NCI-H69 (cell line): ENCODE measurements at regions not wholly inside any gene's neighbourhood (a gene's known extent, or its start where the extent isn't known, plus 50 kb on each side); places are given as distances from the start of the nearest gene placed in this dataset.
A peak's percentile ranks its signal among the peaks of the same experiment; 100 is the strongest.
"Not testable (repeated sequence)": the region's sequence is repeated elsewhere in the genome, so short reads cannot be mapped to it uniquely, and the experiment has no call there.

ENCODE experiments used
- DNase-seq: peaks from one replicate; lab custom pipeline; 2025; lab: John Stamatoyannopoulos, UW

- DNase-seq = not testable (repeated sequence)
Observed at GRCh38 chr3:32042867-32043266, 61.3 kb downstream of the ZNF860 start.

- peak; percentile 91 for DNase-seq
Observed at GRCh38 chr3:32045091-32045915, 61.1 kb upstream of the GPD1L start.

- DNase-seq = no peak
Observed at GRCh38 chr3:32046102-32046501, 60.3 kb upstream of the GPD1L start.

GRCh38 chr3:32048487-32049182 lies 57.8 kb upstream of the GPD1L start:
- DNase-seq = no peak

GRCh38 chr3:32049916-32050315 lies 56.5 kb upstream of the GPD1L start:
- DNase-seq = no peak

- not testable (repeated sequence) for DNase-seq
Observed at GRCh38 chr3:32052230-32052629, 54.2 kb upstream of the GPD1L start.

GRCh38 chr3:32052851-32053250 lies 53.6 kb upstream of the GPD1L start:
- not testable (repeated sequence) for DNase-seq

- no peak for DNase-seq
Observed at GRCh38 chr3:32056559-32057290, 49.7 kb upstream of the GPD1L start.
